ENCODE measurements at regions not wholly inside any gene's neighbourhood (a gene's known extent, or its start where the extent isn't known, plus 50 kb on each side); places are given as distances from the start of the nearest gene placed in this dataset.

DNA sequence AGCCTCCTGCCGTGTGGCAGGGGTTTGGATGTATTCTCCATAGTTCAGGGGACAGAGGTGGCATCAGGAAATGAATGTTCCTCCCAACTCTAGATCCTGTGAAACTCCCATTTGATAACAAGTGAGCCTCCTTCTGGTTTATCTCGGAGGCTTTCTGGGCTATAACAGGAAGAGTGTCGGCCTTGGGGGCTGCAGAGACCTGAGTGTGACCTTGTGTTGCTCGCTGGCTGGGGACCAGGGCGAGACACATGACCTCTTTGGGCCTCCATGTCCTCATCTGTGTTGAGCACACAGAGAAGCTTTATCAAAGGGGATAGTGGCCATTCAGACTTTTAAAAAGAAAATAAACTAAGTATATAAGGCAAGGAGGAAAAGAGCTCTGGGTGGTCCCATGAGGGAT is 78.0 kb upstream of the SMNDC1 start:
- DNase-seq (ENCODE audit: low spot score), result no peak
- TF ChIP-seq, protein P1, sequence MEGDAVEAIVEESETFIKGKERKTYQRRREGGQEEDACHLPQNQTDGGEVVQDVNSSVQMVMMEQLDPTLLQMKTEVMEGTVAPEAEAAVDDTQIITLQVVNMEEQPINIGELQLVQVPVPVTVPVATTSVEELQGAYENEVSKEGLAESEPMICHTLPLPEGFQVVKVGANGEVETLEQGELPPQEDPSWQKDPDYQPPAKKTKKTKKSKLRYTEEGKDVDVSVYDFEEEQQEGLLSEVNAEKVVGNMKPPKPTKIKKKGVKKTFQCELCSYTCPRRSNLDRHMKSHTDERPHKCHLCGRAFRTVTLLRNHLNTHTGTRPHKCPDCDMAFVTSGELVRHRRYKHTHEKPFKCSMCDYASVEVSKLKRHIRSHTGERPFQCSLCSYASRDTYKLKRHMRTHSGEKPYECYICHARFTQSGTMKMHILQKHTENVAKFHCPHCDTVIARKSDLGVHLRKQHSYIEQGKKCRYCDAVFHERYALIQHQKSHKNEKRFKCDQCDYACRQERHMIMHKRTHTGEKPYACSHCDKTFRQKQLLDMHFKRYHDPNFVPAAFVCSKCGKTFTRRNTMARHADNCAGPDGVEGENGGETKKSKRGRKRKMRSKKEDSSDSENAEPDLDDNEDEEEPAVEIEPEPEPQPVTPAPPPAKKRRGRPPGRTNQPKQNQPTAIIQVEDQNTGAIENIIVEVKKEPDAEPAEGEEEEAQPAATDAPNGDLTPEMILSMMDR (IDR thresholded peaks at IDR 0.05), result no peak
- Histone ChIP-seq H3K4me3 (no peak overlapping the region), H3K27ac (no peak overlapping the region)

DNA sequence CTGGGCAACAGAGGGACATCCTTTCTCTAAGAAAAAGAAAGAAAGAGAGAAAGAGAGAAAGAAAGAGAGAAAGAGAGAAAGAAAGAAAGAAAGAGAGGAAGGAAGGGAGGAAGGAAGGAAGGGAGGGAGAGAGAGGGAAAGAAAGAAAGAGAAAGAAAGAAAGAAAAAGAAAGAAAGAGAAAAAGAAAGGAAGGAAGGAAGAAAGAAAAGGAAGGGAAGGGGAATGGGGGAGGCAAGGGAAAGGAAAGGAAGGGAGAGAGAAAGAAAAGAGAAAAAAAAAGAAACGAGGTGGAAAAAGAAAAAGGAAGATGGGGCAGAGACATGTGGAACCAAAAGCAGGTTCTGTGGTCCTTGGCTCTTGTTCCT is 82.9 kb upstream of the SMNDC1 start:
- TF ChIP-seq, protein P1 (IDR thresholded peaks at IDR 0.05), result no peak
- Histone ChIP-seq H3K4me3 (no peak overlapping the region), H3K27ac (no peak overlapping the region)
- no peak for DNase-seq (ENCODE audit: low spot score)

DNA sequence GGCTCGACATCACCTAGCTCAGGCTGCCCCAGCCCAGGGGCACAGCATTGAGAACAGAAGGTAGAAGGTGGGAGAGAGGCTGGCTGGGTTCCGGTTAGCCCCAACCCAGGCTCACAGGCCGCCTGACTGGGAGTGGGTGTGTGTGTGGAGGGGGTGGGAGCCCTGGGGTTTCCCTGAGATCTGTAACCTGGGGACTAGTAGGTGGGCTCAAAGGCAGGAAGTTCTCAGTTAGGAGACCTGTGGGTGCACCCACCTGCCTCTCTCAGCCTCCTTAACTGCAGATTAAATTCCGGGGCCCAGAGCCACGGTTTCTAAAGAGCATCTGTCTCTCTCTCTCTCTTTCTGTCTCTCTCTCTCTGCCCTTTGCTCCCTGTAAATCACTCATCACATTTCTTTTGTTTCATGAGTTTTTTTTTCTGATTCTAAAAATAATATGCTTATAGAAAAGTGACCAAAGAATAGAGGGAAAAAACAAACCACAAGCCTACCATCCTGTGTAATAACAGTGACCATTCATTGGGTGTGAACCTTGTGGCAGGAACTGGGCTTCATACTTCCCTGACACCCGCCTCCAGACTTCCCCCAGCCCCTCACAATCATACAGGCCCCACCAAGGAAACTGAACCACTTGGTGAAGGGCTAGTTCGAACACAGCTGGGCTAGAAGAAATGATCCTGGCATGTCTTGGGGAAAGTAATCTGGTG is 83.4 kb upstream of the SMNDC1 start:
- Histone ChIP-seq H3K27ac (no peak overlapping the region), H3K4me3 (no peak overlapping the region)
- no peak for DNase-seq (ENCODE audit: low spot score)
- TF ChIP-seq, protein P1 (IDR thresholded peaks at IDR 0.05), result no peak

DNA sequence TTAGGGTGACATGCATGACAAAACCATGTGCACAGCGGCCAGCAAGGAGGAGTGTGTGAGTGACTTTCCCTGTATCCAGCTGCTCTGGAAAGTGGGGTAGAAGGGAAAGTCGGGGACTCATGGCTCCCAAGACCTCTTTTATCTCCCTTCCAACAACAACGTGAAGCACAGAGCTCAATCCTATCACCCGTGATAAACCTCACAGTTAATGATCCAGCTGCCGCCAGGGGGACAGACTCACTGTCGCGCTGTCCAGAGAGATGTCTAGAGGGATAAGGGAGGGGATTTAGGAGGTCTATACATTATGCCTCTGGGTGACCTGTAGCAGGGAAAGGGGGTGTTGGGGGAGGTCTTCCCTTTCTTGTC is 84.0 kb upstream of the SMNDC1 start:
- no peak for DNase-seq (ENCODE audit: low spot score)
- Histone ChIP-seq H3K27ac (no peak overlapping the region), H3K4me3 (no peak overlapping the region)
- TF ChIP-seq, protein P1 (IDR thresholded peaks at IDR 0.05), result no peak

DNA sequence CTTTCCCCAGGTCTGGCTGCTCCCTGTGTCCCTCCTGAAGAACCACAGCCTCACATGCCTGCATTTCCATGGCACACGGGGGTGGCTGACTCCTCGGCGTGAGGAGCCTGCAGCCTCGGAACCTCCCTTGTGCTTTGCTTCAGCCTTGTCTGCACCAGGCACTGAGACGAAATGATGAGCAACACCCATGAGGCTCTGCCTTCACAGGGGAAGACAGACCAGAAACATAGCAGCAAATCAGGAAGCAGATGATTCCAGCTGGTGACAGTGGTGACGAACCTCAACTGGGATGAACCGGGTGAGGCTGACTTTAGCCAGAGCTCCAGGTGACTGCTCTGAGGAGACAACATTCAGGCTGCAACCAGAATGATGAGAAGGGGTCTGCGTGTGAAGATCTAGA is 84.5 kb upstream of the SMNDC1 start:
- DNase-seq (ENCODE audit: low spot score), result no peak
- TF ChIP-seq, protein P1 (IDR thresholded peaks at IDR 0.05), result no peak
- H3K27ac ChIP-seq, result no peak overlapping the region
- H3K4me3 ChIP-seq, result no peak overlapping the region

DNA sequence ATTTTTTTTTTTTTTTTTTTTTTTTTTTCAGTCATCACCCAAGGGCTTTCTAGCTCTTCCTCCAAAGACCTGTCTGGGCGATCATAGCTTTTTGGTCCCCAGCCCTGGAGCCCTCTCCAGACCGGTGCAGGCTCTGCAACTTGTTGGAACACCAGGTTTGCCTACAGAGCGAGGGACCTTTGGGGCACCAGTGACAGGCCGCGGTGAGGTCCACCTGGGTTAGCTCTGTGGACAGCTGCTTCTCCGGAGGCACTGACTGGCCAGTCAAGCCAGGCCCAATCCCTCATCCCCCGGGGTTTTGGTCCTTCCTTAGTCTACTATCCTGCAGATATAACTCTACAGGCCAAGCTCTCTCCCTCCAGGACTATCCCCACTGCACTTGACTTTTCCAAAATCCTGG is 86.8 kb upstream of the SMNDC1 start:
- Histone ChIP-seq H3K27ac (no peak overlapping the region), H3K4me3 (no peak overlapping the region)
- DNase-seq (ENCODE audit: low spot score), result no peak

DNA sequence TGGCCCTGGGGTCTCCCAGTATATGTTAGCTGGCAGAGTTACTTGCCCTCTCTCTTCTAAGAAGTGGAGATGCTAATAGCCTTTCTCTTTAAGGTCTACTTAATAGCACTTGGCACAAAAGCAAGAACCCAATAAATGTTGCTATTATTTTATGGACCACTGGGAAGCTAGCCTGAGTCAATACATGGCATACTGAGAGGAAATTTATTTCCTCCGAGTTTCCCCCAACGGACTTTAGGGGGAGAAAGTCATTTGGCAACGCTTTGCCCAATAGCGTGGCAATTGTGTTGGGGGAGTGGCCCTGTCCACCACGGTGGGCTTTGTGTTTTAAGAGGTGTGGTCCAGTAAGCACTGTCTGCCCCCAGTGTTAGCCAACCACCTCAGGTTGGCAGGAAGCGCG is 87.4 kb upstream of the SMNDC1 start:
- Histone ChIP-seq H3K27ac (no peak overlapping the region), H3K4me3 (no peak overlapping the region)
- DNase-seq (ENCODE audit: low spot score), result no peak
- TF ChIP-seq, protein P1 (IDR thresholded peaks at IDR 0.05), result no peak

More for the DNA sequence above, 86.8 kb upstream of the SMNDC1 start:
- TF ChIP-seq, protein P1 (IDR thresholded peaks at IDR 0.05), result no peak

All from coronary artery (tissue), 2 donors.